ENCODE measurements at regions not wholly inside any gene's neighbourhood (a gene's known extent, or its start where the extent isn't known, plus 50 kb on each side); places are given as distances from the start of the nearest gene placed in this dataset.
"Not testable (repeated sequence)": the region's sequence is repeated elsewhere in the genome, so short reads cannot be mapped to it uniquely, and the experiment has no call there.

DNA sequence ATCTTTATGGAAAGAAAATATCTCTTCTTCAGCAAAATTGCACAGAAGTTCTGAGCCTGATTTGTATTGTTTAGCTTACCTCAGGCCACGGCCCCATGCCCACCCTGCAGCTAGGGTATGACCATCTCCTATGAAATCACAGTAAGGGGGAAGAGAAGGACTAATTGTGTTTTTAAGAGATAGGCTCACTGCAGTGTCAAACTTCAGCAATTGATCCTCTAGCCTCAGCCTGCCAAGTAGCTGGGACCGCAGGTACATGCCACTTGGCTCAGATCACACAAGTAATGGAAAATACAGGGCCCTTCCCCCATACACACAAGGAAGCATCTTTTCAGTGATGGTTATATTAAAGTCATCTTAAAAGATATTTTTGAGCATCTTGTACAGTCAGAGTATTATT is 60.0 kb downstream of the DMAC1 start:
- 86% methylated on average over 1 of the region's 2 CpGs; no CpG with 5 or more reads in 1 of the 2 experiments for WGBS, 2 experiments (ENCODE audit: insufficient coverage in 2 of 2)
- H3K4me3 ChIP-seq (ENCODE audit: extremely low read depth, insufficient read depth, low read length, poor library complexity, severe bottlenecking) = no peak overlapping the region
- no peak overlapping the region for H3K27ac ChIP-seq (ENCODE audit: low read depth, low read length, severe bottlenecking)
- H3K36me3 ChIP-seq (ENCODE audit: control insufficient read depth, insufficient read depth, low read length) = no peaks in the 10 kb centered on the region
- no peaks in the 10 kb centered on the region for H3K4me1 ChIP-seq (ENCODE audit: control insufficient read depth, insufficient read depth, low read length, poor library complexity, severe bottlenecking)
- H3K9me3 ChIP-seq (ENCODE audit: control insufficient read depth, low read length) = no peaks in the 10 kb centered on the region

DNA sequence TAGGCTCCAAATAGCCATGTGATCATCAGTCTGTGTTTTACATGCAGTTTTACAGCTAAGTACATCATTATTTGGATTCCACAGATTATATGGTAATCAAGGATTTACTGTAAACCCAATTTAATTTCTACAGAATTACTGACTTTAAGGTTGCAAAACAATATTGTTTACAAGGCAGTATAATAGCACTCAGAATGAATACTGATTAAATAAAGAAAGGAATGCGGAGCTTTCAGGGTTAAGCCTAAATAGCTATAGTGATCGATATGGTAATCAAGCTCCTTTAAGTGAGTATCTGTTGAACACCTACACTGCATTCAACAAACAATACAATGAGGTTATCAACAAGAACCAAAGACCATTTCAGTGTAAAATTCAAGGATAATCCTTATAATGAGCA is 64.3 kb downstream of the DMAC1 start:
- no CpG with 5 or more reads among the region's 2 CpGs for WGBS, 2 experiments (ENCODE audit: insufficient coverage in 2 of 2)
- H3K4me3 ChIP-seq (ENCODE audit: extremely low read depth, insufficient read depth, low read length, poor library complexity, severe bottlenecking) = no peak overlapping the region
- H3K36me3 ChIP-seq (ENCODE audit: control insufficient read depth, insufficient read depth, low read length) = no peaks in the 10 kb centered on the region
- H3K4me1 ChIP-seq (ENCODE audit: control insufficient read depth, insufficient read depth, low read length, poor library complexity, severe bottlenecking) = peaks cover 5% of the 10 kb centered on the region
- no peak overlapping the region for H3K27ac ChIP-seq (ENCODE audit: low read depth, low read length, severe bottlenecking)
- H3K9me3 ChIP-seq (ENCODE audit: control insufficient read depth, low read length) = no peaks in the 10 kb centered on the region

DNA sequence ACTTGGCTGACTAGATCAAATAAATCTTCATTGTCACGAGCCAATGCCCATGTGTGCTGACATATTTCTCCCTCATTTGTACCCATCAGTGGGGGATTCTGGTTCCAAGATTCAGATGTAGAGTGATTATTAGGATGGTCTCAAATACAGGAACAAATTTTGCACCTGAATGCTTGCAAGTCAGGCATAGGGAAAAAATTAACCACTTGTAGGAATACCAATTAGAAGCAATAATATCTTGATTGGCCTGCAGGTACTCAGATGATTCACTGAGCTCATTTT is 69.5 kb downstream of the DMAC1 start:
- Histone ChIP-seq H3K9me3 (ENCODE audit: control insufficient read depth, low read length) (no peaks in the 10 kb centered on the region), H3K4me3 (ENCODE audit: extremely low read depth, insufficient read depth, low read length, poor library complexity, severe bottlenecking) (no peak overlapping the region), H3K4me1 (ENCODE audit: control insufficient read depth, insufficient read depth, low read length, poor library complexity, severe bottlenecking) (peaks cover 5% of the 10 kb centered on the region), H3K36me3 (ENCODE audit: control insufficient read depth, insufficient read depth, low read length) (no peaks in the 10 kb centered on the region), H3K27ac (ENCODE audit: low read depth, low read length, severe bottlenecking) (no peak overlapping the region)
- WGBS, 2 experiments (ENCODE audit: insufficient coverage in 2 of 2) = no CpG with 5 or more reads among the region's 1 CpG

DNA sequence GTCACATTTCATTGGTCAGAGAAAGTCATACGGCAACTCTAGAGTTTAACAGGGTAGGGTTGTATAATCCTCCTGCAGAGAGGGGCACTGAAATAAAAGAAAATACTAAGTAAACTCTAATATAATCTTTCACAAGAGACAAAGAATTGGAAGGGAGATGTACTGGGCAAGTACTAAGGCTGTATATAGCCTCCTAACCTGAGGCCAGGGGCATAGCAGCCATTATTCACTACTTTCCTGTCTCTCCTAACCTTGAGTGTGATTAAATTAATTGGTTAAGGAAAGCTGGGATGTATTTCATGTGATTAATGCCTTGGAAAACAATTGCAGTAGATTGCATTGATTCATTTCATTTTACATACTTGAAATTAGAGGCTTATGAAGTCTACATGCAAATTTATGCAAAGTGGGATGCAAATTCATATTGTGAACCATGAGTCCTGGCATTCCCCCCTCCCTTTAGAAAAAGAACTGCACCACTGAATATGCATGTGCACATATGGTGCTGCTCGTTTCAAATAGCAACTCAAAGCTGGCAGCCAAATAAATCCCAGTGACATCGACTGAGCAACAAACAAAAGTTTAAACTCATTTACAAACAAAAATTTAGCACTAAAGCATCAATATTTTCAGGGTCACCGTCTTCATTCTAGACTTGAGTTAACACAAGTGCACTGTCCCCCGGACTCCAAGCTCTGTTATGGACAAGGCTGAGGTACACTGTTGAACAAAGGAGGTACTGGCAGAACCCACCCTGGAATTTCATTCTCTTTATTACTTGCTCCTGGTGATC is 70.0 kb downstream of the DMAC1 start:
- 76 to 88% methylated on average over 4 of the region's 5 CpGs for WGBS, 2 experiments (ENCODE audit: insufficient coverage in 2 of 2)
- Histone ChIP-seq H3K36me3 (ENCODE audit: control insufficient read depth, insufficient read depth, low read length) (no peaks in the 10 kb centered on the region), H3K9me3 (ENCODE audit: control insufficient read depth, low read length) (no peaks in the 10 kb centered on the region), H3K27ac (ENCODE audit: low read depth, low read length, severe bottlenecking) (no peak overlapping the region), H3K4me3 (ENCODE audit: extremely low read depth, insufficient read depth, low read length, poor library complexity, severe bottlenecking) (no peak overlapping the region), H3K4me1 (ENCODE audit: control insufficient read depth, insufficient read depth, low read length, poor library complexity, severe bottlenecking) (peaks cover 5% of the 10 kb centered on the region)

DNA sequence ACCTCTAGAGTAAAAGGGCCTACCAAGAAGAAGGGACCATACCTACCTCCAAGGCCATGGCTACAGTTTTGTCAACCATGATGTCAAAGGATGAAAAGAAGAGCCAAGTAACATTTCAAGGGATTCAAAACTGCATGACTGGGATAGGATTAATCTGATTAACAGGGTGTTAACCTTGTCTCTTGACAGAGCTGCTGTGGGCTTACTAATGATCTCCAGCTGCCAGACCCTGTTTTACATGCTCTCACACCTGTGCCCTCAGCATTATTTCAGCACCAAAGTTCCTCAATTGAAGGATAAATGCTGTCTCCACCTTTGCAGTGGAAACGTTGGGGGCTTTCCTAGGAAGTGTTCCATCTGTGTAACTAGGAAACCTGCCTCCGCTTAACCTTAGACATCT is 78.3 kb downstream of the DMAC1 start:
- WGBS, 2 experiments (ENCODE audit: insufficient coverage in 2 of 2) = 71 to 100% methylated on average over 2 of the region's 2 CpGs
- Histone ChIP-seq H3K36me3 (ENCODE audit: control insufficient read depth, insufficient read depth, low read length) (no peaks in the 10 kb centered on the region), H3K4me1 (ENCODE audit: control insufficient read depth, insufficient read depth, low read length, poor library complexity, severe bottlenecking) (no peaks in the 10 kb centered on the region), H3K4me3 (ENCODE audit: extremely low read depth, insufficient read depth, low read length, poor library complexity, severe bottlenecking) (no peak overlapping the region), H3K9me3 (ENCODE audit: control insufficient read depth, low read length) (no peaks in the 10 kb centered on the region), H3K27ac (ENCODE audit: low read depth, low read length, severe bottlenecking) (no peak overlapping the region)

DNA sequence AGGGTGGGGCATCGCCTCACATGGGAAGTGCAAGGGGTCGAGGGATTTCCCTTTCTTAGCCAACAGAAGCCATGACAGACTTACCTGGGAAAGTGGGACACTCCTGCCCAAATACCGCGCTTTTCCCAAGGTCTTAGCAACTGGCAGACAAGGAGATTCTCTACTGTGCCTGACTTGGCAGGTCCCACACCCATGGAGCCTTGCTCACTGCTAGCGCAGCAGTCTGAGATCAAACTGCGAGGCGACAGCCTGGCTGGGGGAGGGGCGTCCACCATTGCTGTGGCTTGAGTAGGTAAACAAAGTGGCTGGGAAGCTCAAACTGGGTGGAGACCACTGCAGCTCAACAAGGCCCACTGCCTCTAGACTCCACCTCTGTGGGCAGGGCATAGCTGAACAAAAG is 86.5 kb downstream of the DMAC1 start:
- not testable (repeated sequence) for H3K36me3 ChIP-seq (ENCODE audit: control insufficient read depth, insufficient read depth, low read length); H3K4me3 ChIP-seq (ENCODE audit: extremely low read depth, insufficient read depth, low read length, poor library complexity, severe bottlenecking); H3K9me3 ChIP-seq (ENCODE audit: control insufficient read depth, low read length); H3K27ac ChIP-seq (ENCODE audit: low read depth, low read length, severe bottlenecking); H3K4me1 ChIP-seq (ENCODE audit: control insufficient read depth, insufficient read depth, low read length, poor library complexity, severe bottlenecking)
- 81 to 98% methylated on average over 6 of the region's 8 CpGs for WGBS, 2 experiments (ENCODE audit: insufficient coverage in 2 of 2)

DNA sequence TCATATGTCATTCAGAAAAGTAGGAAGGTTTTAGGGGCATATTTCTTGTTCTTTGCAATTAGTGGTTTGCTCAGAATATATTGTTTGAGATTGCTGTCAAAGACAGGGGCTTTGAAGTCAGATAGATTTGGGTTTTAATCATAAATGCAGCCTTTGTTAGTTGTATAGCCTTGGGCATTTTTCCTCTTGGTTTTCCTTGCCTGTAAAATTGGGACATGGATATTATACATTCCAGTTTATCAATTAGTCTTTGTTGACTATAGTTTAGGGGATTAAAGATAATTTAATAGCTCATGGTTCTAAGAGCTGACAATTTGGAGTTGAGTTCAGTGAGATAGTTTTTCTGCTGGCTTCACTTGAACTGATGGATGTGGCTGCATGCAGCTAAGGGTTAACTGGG is 88.9 kb downstream of the DMAC1 start:
- Histone ChIP-seq H3K4me3 (ENCODE audit: extremely low read depth, insufficient read depth, low read length, poor library complexity, severe bottlenecking) (no peak overlapping the region), H3K4me1 (ENCODE audit: control insufficient read depth, insufficient read depth, low read length, poor library complexity, severe bottlenecking) (no peaks in the 10 kb centered on the region), H3K9me3 (ENCODE audit: control insufficient read depth, low read length) (no peaks in the 10 kb centered on the region), H3K36me3 (ENCODE audit: control insufficient read depth, insufficient read depth, low read length) (no peaks in the 10 kb centered on the region), H3K27ac (ENCODE audit: low read depth, low read length, severe bottlenecking) (no peak overlapping the region)

DNA sequence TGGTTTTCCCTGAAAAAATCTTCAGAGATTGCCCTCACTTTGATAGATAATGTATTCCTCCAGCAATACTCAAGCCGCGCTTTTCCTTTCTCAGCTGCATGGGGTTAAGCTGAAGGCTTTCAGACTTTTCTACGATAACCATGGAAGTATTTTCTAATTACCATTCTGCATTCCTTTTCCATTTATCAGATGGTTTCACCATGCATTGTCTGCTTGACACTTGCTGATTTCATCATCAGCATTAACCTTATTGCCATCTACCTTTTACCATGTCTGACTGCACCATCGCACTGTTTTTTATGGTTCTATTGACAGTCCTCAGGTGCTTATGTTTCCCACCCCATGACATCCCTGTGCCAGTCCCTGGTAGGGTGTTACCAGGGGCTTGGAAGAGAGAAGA is 91.6 kb downstream of the DMAC1 start:
- Histone ChIP-seq H3K36me3 (ENCODE audit: control insufficient read depth, insufficient read depth, low read length) (no peaks in the 10 kb centered on the region), H3K9me3 (ENCODE audit: control insufficient read depth, low read length) (no peaks in the 10 kb centered on the region), H3K4me3 (ENCODE audit: extremely low read depth, insufficient read depth, low read length, poor library complexity, severe bottlenecking) (no peak overlapping the region), H3K4me1 (ENCODE audit: control insufficient read depth, insufficient read depth, low read length, poor library complexity, severe bottlenecking) (no peaks in the 10 kb centered on the region), H3K27ac (ENCODE audit: low read depth, low read length, severe bottlenecking) (no peak overlapping the region)
- 97 to 100% methylated on average over 4 of the region's 4 CpGs for WGBS, 2 experiments (ENCODE audit: insufficient coverage in 2 of 2)

DNA sequence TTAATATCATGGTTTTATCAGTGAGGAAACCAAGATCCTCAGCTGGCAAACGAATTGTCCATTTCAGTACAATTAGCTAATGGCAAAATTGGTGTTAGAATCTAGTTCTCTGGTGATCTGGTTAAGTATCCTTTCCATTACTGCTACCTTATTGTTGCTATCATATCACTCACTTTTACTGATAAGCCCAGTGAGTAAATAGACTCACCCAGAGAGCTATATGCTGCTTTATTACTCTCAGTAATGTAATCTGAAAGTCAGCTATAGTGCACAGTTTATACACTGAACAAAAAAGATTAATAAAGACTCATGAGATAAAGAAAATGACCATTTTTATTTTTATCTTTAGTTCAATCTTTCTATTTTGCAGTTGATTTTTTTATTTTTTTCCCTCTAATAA is 95.0 kb downstream of the DMAC1 start:
- Histone ChIP-seq H3K36me3 (ENCODE audit: control insufficient read depth, insufficient read depth, low read length) (no peaks in the 10 kb centered on the region), H3K4me1 (ENCODE audit: control insufficient read depth, insufficient read depth, low read length, poor library complexity, severe bottlenecking) (no peaks in the 10 kb centered on the region), H3K9me3 (ENCODE audit: control insufficient read depth, low read length) (no peaks in the 10 kb centered on the region), H3K27ac (ENCODE audit: low read depth, low read length, severe bottlenecking) (no peak overlapping the region), H3K4me3 (ENCODE audit: extremely low read depth, insufficient read depth, low read length, poor library complexity, severe bottlenecking) (no peak overlapping the region)
- 80% methylated on average over 1 of the region's 1 CpG; no CpG with 5 or more reads in 1 of the 2 experiments for WGBS, 2 experiments (ENCODE audit: insufficient coverage in 2 of 2)

DNA sequence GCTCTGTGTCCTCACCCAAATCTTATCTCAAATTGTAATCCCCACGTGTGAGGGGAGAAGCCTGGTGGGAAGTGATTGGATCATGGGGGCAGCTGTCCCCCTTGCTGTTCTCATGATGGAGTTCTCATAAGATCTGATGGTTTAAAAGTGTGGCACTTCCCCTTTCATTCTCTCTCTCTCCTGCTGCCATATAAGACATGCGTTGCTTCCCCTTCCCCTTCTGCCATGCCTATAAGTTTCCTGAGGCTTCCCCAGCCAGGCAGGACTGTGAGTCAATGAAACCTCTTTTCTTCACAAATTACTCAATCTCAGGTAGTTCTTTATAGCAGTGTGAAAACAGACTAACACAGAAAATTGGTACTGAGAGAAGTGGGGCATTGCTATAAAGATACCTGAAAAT is 107.7 kb downstream of the DMAC1 start:
- H3K36me3 ChIP-seq (ENCODE audit: control insufficient read depth, insufficient read depth, low read length) = no peaks in the 10 kb centered on the region
- no peak overlapping the region for H3K4me3 ChIP-seq (ENCODE audit: extremely low read depth, insufficient read depth, low read length, poor library complexity, severe bottlenecking)
- peaks cover 23% of the 10 kb centered on the region for H3K4me1 ChIP-seq (ENCODE audit: control insufficient read depth, insufficient read depth, low read length, poor library complexity, severe bottlenecking)
- H3K27ac ChIP-seq (ENCODE audit: low read depth, low read length, severe bottlenecking) = no peak overlapping the region
- H3K9me3 ChIP-seq (ENCODE audit: control insufficient read depth, low read length) = no peaks in the 10 kb centered on the region
- no CpG with 5 or more reads among the region's 2 CpGs for WGBS, 2 experiments (ENCODE audit: insufficient coverage in 2 of 2)

DNA sequence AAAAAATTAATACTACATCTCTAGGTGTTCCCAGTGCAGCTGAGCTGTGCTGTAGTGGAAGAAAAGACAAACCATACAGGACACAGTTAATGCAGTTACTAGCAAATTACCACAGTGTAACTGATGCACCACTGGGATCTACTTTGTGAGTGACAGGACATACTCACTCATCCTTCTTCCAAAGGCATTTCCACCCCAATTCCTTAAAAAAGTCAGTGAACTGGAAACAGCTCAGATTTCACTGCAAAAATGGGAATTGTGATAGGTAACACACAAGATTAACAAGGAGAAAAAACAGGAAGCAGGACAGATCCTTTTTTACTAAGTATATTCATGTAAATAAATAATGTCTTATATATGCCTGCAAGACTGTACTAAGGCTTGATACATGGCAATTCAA is 109.6 kb downstream of the DMAC1 start:
- no peaks in the 10 kb centered on the region for H3K36me3 ChIP-seq (ENCODE audit: control insufficient read depth, insufficient read depth, low read length)
- H3K4me1 ChIP-seq (ENCODE audit: control insufficient read depth, insufficient read depth, low read length, poor library complexity, severe bottlenecking) = peaks cover 23% of the 10 kb centered on the region
- peak overlapping the region; percentile 89 for H3K27ac ChIP-seq (ENCODE audit: low read depth, low read length, severe bottlenecking)
- no peaks in the 10 kb centered on the region for H3K9me3 ChIP-seq (ENCODE audit: control insufficient read depth, low read length)
- H3K4me3 ChIP-seq (ENCODE audit: extremely low read depth, insufficient read depth, low read length, poor library complexity, severe bottlenecking) = no peak overlapping the region

All from mesodermal cell (in vitro differentiated cells).